ENCODE measurements at regions not wholly inside any gene's neighbourhood (a gene's known extent, or its start where the extent isn't known, plus 50 kb on each side); places are given as distances from the start of the nearest gene placed in this dataset.

- Histone ChIP-seq H3K9me3 (no peaks in the 10 kb centered on the region), H3K36me3 (no peaks in the 10 kb centered on the region), H3K4me3 (no peak overlapping the region), H3K27me3 (peaks cover 0 to 7% (median 0%) of the 10 kb centered on the region in 3 donors), H3K4me1 (no peaks in the 10 kb centered on the region), H3K27ac (no peak overlapping the region)
- no peak for DNase-seq
- 70 to 92% (median 72%) methylated on average over 1 of the region's 1 CpG for WGBS, 5 donors
- intact Hi-C loops (cut with DNase I; ENCODE audit: low total_unique reads): no loop called here
- TF ChIP-seq CTCF (IDR thresholded peaks at IDR 0.05) (no peak), POLR2A (IDR thresholded peaks at IDR 0.05) (no peak), POLR2AphosphoS5 (IDR thresholded peaks at IDR 0.05) (no peak), EP300 (IDR thresholded peaks at IDR 0.05) (no peak)
Observed at GRCh38 chr6:82588859-82589412, 225.3 kb downstream of the TPBG start.

GRCh38 chr6:82589509-82590206, 226.0 kb downstream of the TPBG start:
- TF ChIP-seq POLR2A (IDR thresholded peaks at IDR 0.05): no peak
- no peak for TF ChIP-seq POLR2AphosphoS5 (IDR thresholded peaks at IDR 0.05)
- no peak for TF ChIP-seq CTCF (IDR thresholded peaks at IDR 0.05)
- TF ChIP-seq EP300 (IDR thresholded peaks at IDR 0.05): no peak
- no peak overlapping the region for H3K4me3 ChIP-seq
- no peaks in the 10 kb centered on the region for H3K9me3 ChIP-seq
- H3K27ac ChIP-seq: no peak overlapping the region
- no peaks in the 10 kb centered on the region for H3K36me3 ChIP-seq
- peak in 1 of 2 donors; percentile 23 for DNase-seq
- intact Hi-C loops (cut with DNase I; ENCODE audit: low total_unique reads): no loop called here
- peaks cover 0 to 4% (median 0%) of the 10 kb centered on the region in 3 donors for H3K27me3 ChIP-seq
- WGBS, 5 donors: 42 to 61% (median 45%) methylated on average over 5 of the region's 5 CpGs
- no peaks in the 10 kb centered on the region for H3K4me1 ChIP-seq

GRCh38 chr6:82597201-82597600, 233.6 kb downstream of the TPBG start:
- no peak overlapping the region for H3K4me3 ChIP-seq
- intact Hi-C loops (cut with DNase I; ENCODE audit: low total_unique reads): no loop called here

GRCh38 chr6:82602776-82603175, 239.2 kb downstream of the TPBG start:
- intact Hi-C loops (cut with DNase I; ENCODE audit: low total_unique reads): no loop called here
- WGBS, 5 donors: 61 to 72% (median 70%) methylated on average over 4 of the region's 4 CpGs
- TF ChIP-seq POLR2A (IDR thresholded peaks at IDR 0.05) (no peak), POLR2AphosphoS5 (IDR thresholded peaks at IDR 0.05) (no peak), CTCF (IDR thresholded peaks at IDR 0.05) (no peak), EP300 (IDR thresholded peaks at IDR 0.05) (no peak)
- H3K9me3 ChIP-seq: no peaks in the 10 kb centered on the region
- H3K27ac ChIP-seq: no peak overlapping the region
- no peak for DNase-seq
- no peaks in the 10 kb centered on the region for H3K4me1 ChIP-seq
- no peak overlapping the region for H3K4me3 ChIP-seq
- no peaks in the 10 kb centered on the region for H3K27me3 ChIP-seq
- H3K36me3 ChIP-seq: no peaks in the 10 kb centered on the region

More at GRCh38 chr6:82597201-82597600, 233.6 kb downstream of the TPBG start:
- Histone ChIP-seq H3K27me3 (no peaks in the 10 kb centered on the region), H3K27ac (no peak overlapping the region), H3K9me3 (no peaks in the 10 kb centered on the region), H3K36me3 (no peaks in the 10 kb centered on the region), H3K4me1 (no peaks in the 10 kb centered on the region)
- peak in 1 of 2 donors; percentile 44 for DNase-seq
- no peak for TF ChIP-seq POLR2AphosphoS5 (IDR thresholded peaks at IDR 0.05)
- TF ChIP-seq CTCF (IDR thresholded peaks at IDR 0.05): no peak
- TF ChIP-seq EP300 (IDR thresholded peaks at IDR 0.05): no peak
- TF ChIP-seq POLR2A (IDR thresholded peaks at IDR 0.05): no peak
